GM21825 (cell line): ENCODE measurements at regions not wholly inside any gene's neighbourhood (a gene's known extent, or its start where the extent isn't known, plus 50 kb on each side); places are given as distances from the start of the nearest gene placed in this dataset.
"Not testable (repeated sequence)": the region's sequence is repeated elsewhere in the genome, so short reads cannot be mapped to it uniquely, and the experiment has no call there.

Experiments
- ATAC-seq: cut with Tn5 transposase; IDR thresholded peaks from one replicate; pipeline ENCODE4 v1.9.1; 2021; ENCODE audit warnings: mild to moderate bottlenecking, moderate library complexity; ENCODE audit not compliant: unreplicated experiment

DNA sequence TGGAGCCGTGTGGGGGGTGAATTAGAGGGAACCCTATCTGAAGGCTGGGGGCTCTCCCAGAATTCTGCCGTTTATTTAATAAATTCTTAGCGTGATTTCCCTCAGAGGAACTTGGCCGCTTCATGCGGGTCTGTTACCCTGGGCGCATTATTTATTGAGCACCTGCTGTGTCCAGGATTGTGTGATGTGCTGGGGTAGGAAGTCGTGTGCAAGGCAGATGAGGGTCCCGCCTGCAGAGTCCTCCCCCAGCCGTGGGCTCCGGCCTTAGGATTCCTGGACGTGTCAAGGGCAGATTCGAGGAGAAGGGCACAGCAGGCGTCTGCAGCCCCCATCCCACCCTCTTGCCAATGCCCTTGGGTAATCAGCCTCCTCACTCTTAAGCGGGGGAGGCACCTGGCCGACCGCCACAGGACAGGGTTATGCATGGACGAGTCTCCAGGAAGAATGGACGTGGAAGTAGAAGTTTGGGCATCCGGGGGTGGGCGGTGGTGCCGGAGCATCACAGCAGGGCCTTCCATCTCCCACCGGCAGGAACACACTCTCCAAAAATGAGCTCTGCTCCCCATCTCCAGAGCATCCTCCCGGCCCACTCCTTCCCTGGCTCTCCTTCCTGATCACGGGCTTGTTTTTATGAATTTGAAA lies 233.3 kb upstream of the C1orf174 start:
- ATAC-seq: no peak

DNA sequence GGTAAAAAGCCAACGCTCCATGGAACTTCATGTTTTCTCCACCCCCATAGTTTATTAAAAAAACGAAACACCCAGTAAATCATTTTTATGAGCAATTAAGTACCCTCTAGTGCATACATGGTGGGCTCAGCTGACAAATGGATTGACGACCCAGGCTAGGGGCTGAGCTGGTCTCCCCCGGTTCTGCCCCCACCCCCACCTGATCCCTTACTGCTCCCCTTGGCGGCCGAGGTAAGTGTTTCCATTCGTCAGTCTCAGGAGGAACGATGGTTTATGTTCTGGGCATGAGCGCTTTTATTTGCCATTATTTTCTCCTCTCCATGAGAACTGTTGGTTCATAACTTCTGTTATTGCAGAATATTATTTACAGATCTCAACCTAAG lies 233.9 kb upstream of the C1orf174 start:
- ATAC-seq: no peak

DNA sequence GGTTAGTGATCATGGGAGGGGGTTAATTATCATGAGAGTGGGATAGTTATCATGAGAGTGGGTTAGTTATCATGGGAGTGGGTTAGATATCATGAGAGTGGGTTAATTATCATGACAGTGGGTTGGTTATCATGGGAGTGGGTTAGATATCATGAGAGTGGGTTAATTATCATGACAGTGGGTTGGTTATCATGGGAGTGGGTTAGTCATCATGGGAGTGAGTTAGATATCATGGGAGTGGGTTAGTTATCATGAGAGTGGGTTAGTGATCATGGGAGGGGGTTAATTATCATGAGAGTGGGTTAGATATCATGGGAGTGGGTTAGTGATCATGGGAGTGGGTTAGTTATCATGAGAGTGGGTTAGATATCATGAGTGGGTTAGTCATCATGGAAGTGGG lies 235.8 kb upstream of the C1orf174 start:
- not testable (repeated sequence) for ATAC-seq

DNA sequence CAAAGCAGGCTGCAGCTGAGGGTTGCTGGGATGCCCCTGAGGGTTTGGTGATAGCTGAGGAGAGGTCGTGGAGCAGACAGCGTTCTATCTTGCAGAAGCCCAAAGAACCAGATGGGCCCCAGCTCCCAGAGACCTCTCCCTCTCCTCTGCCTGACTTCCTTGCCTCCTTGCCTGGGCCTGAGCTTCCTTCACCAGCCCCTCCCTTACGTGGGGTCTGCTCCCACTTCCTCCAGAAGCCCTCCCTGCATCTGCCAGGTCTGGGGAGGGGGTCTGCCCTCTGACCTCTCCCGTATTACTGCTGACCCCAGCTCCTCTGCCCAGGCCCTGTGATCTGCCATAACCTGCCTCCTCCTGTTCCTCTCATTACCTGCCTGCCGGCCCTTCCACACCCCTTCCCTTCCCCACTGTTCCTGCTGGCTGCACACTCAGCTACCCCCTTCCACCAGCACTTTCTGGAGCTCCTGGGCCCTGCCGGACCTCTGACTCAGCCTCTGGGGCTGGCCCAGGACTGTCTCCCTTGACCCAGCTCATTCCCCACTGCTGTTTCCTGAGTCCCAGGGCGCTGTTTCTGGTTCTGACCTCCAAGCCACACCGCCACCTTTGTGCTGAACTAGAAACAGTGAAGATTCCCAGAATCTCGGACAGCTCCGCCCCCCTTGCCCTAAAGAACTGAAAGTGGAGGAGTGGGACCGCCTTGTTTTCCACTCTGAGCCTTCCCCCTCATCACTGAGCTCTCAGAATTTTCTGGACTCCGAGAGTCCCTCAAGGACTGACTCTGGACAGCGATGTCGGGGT lies 237.7 kb upstream of the C1orf174 start:
- ATAC-seq: no peak

DNA sequence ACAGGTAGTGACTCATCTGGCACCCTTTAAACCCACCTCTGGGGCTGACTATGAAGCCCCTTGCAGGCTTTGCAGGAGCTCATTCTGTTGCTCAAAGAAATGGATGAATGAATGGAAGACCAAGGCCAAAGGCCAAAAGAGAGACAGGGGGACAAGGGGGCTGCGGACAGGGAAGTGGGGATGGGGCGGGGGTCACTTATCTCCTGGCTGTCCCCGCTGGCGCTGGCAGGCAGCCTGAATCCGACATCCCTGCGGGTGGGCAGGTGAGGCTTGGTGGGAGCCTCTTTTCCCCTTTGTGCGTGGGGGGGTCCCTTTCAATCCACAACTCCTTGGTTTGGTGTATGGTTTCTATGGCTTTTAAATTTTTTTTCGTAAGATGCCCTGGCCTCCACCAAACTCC lies 239.6 kb upstream of the C1orf174 start:
- no peak for ATAC-seq

DNA sequence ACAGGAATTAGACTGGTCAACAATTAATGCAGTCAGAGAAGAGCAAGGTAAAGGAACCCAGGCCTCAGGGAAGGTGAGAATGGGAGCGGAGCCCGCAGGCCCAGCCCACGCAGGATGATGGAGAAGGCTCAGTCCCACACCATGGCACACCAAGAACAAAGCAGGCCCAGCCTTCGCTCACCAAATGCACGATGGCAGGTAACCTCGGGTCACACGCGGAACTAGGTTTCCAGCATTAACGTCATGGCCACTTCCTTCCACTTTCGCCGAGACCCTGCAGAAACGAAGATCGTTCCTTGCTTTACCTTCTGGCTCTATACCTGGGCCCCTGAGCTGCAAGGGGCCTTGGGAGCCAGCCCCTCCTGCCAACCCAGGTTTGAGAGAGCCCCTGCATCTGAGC lies 240.2 kb upstream of the C1orf174 start:
- no peak for ATAC-seq

DNA sequence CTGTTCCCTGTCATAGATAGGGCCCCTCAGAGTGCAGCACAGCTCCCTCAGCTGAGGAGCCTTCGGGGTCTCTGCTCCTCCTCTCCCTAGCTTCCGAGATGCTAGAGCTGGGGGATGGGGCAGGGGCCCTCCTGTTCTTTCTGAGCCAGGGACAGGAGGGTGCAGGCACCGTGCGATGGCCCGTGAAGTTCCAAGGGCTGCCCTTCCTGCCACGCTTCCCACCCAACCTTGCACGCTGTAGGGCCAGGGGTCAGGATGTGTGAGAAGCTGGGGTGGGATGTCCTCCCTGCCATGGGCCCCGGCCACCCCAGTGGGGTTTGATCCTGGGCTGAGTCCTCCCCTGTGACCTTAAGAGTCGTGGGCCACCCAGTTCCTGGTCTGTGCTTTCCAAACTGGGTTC lies 240.7 kb upstream of the C1orf174 start:
- ATAC-seq: no peak

DNA sequence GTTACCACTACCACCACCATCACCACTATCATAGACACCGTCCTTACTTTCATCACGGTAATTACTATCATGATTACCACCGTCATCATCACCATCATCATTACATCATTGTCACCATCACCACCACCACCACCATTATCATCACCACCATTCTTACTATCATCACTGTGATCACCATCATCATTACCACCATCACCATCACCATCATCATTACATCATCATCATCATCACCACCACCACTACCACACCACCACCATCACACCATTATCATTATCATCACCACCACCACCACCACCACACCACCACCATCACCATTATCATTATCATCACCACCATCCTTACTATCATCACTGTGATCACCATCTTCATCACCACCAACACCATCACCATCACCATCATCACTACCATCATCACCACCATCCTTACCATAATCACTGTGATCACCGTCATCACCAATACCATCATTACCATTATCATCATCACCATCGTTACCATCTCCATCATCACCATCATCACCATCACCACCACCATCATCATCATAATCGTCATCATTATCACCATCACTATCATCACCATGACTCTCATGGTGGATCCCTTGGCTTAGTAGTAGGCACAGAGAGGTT lies 244.4 kb upstream of the C1orf174 start:
- ATAC-seq: no peak

DNA sequence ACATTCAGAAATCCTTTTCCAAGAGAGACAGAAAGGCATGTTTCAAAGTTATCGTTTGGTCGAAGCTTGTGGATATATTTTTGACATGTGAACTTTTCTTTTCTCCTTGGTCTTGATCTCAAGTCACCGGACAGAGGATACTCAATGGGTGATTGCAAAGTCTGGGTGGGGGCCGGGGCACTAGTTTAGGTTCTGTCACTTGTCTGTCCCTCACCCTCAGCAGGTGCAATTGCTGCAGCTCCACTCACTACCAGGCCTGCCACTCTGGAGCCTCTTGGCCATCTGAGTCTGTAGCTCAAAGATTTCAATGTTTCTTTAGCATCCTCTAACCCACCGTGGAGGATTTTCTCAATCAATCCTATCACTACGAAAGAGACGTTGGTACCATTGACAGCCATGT lies 246.0 kb upstream of the C1orf174 start:
- no peak for ATAC-seq

DNA sequence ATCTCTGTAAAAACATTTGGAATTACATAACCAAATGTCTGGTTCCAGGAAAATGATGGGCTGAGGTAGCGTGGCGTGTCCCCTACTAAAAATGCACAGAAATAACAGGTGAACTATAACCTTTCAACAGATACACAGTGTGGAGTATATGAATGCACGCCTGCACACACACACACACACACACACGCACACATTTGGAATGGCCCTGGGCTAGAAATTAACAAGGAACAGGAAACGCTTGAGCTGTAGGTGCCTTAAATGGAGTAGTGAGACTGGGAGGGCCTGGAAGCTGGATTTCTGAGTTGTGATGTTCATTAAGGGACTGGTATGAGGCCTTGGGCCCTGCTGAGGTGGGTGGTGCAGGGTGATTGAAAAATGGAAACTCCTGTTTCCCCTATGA lies 246.5 kb upstream of the C1orf174 start:
- ATAC-seq: no peak

DNA sequence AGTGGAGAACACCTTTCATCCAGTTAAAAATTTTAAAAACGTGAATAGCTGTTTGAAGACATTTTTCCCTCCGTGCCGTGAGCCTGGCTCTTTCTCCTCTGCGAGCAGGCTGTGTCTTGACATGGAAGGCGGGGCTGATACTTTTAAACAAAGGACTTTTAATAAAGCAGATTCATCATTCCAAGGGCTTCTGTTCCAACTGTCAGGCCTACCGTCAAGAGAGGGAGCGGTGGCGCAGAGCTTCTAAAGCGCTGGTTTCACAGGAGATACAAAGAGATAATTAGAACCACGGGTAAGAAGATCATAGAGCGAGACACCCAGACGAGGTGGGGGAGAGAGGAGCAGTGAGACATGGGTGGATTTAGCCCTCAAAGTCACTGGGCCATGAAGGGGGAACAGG lies 247.4 kb upstream of the C1orf174 start:
- ATAC-seq: no peak

DNA sequence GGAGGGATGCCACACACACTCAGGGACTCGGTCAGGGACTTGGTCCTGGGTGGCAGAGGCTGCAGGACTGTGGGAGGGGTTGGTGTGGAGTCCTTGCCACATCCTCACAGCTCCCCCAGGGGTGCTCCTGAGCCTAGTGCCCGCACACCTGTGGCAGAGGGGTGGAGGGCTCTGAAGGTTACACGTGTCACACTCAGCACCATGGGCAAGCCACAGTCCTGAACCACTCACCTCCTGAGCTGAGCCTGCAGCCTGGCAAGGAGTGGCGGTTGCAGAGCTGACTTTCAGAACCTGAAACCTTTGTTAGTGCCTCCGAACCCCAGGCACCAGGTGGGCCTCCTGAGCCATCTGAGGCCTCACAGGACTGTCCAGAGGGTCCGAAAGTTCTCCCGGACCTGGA lies 249.2 kb upstream of the C1orf174 start:
- ATAC-seq: no peak

DNA sequence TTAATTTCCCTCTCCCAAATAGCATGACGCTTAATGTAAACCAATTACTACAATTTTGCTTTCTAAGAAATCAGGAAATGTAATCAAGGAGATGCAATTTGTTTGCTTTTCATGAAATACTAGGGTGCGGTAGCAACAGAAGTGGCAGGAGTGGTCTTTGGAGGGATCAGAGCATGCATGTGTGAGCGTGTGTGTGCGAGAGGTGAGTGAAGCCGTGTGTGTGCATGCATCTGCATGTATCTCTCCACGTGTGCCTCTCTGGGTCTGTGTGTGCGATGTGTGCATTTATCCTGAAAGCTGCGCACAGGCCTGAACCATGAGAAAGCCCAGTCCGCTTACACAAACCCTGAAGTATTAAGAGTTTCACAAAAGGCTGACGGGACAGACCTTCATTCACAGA lies 249.8 kb upstream of the C1orf174 start:
- no peak for ATAC-seq

DNA sequence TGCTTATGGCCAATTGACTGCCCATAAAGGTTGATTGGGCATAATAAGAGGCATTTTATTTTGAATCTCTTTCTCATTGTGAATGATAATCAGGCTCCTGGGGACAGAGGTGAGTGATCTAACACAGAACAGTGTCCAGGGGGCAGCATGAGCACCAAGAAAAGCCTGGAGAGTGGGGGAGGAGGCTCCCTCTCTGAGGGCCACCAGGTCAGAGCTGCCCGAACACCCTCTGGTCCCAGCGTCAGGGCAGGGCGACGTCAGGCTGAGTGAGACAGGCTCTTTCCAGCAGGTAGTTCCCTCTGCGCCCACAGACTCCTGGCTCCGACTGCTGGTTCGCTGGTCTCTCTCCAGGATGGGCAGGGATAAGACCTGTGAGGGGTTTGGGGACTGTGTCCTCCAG lies 250.2 kb upstream of the C1orf174 start:
- no peak for ATAC-seq

DNA sequence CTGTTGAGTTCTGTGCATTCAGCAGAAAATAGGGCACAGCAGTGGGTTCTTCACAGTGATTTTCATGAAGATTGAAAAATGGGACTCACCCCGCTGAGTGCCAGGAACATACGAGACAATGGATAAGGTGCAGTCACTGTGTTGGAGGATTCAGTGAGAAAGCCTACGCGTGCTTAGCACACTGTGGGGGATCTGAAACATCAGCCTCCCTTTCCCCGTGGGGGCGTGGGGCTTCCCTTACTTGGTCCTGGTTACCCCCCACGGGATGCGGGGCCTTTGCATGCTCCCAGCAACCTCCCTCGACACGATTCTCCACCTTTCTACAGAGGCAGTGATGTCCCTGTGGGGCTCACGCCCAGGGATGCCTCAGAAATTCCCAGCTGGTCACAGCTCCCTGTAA lies 252.2 kb upstream of the C1orf174 start:
- no peak for ATAC-seq

DNA sequence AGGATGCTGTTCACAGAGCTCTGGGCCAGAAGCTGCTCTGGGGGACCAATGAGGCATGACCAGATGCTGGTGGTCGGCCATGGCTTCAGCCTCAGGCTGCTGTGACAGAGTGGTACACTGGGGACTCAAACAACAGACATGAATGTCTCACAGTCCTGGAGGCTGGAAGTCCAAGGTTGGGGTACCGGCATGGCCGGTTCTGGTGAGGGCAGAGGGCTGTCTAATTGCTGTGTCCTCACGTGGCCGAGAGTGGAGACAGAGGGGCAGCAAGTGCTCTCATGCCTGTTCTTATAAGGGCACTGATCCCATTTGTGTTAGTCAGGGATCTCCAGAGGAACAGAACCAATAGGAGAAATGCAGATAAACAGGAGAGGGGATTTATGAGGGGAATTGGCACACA lies 253.5 kb upstream of the C1orf174 start:
- ATAC-seq: no peak

DNA sequence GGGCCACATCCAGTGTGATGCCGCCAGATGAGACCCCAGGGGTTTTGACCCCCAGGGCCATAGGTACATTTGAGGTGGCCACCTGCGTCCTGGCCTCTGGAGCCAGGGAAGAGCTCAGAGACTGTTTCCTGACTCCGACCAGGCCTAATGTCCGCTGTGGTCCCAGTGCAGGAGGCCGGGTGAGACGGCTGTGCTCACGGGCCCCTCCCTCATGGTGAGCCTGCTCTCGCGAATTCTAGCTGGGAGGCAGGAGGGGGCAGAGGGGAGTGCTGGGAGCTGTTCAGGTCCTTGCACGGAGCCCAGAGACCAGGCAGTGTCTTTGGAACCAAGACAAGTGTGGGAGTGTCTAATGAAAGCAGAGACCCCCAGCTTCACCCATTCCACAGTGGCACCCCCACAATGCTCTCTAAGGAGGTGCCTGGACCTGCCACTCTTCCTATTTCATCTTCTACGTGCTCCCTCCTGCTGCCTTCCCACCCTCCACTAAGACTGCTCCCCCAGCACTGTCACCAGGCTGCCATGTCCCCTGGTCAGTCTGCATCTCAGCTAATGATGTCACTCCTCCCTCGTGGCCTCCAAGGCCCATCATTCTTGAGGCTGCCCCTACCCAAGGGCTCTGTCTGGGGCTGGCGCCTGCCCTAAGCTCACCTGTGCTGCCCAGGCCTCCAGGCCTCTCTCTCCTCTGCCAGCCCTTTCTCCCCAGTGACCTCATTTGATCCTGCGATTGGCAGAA lies 256.3 kb upstream of the C1orf174 start:
- ATAC-seq: no peak

DNA sequence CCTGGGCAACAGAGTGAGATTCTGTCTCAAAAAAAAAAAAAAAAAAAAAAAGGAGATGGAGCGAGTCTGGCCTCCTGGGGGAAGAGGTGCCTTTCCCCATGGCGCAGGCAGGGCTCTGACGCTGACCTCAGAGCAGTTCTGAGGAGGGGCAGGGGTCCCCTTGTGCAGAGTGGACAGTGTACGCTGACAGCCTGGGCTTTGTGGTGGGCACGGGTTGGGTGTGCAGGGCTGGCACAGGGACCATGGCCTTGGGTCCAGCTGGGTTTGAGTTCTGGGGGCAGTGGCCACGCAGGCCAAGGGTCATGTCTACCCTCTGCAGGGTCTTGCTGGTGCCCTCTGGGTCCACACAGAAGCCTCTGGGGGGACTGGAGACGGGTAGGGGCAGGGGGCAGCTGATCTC lies 260.1 kb upstream of the C1orf174 start:
- no peak for ATAC-seq

DNA sequence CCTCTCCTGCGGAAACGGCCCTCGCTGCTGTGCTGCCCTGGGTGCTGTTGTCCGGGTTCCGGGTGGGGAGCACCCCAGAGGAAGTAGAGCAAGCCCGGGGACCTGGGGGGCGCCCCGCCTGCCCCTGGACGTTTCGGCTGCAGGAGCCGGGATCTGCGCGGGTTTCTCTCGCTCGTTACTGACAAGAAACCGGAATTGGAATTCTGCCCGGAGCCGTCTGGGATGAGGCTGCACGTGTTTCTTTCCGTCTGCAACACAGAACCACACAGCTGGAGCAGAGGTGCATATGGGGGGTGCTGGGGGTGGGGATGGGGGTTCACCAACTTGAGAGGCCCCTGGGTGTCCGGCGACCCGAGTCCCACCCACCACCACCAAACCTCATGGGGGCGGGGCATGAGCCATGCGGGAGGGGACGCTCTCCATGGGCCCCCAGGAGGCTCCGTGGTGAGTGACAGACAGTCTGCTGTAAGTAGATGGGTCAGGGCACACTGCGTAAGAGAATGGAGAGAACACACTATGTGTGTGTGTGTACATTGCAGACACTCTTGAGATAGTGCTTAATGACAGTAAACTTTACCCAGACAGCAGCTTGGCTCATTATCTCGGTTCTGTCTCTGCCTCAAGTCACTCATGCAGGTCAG lies 261.4 kb upstream of the C1orf174 start:
- no peak for ATAC-seq

DNA sequence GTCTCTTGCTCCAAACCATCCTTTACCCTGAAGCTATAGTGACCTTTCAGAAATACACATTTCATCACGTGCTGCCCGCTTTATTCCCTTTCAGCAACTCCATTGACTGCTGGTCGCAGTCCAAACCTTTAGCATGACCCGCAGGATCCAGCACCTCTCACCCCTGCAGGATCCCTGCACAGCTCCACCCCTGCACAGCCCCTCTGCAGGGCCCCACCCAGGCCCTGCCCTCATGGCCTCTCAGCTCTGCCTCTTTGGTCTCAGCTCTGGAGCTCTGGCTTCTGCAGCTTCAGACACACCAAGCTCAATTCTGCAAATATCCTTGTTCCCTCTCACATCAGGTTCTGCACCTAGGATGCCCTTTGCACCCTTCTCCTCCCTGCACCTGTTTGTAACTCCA lies 264.9 kb upstream of the C1orf174 start:
- no peak for ATAC-seq

DNA sequence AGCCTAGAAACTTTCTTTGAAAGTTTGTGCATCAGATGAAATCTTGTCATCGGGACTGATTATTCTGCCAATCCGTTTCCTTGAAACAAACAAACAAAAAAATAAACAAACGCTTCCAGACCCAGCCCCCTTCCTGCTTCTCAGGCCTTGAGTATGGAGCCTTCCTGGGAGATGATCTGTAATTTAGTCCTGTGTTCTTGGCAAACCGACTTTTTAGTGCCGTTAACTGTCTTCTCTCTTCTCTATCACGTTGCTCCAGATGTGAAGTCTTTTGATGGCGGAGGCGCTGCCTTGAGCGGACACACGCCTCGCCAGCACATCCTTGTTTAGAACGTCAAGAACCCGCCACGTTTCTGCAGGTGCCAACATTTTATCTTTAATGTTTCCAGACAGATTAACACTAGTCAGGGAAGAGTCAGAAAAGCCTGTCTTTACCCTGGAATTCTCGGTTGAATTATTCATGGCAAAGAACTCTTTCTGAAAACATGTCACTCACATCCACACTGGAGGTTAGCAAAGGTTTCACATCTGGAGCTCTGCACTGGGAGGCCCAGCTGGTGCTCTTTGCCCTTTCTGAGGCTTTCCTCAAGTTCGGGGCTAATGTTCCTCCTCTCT lies 265.7 kb upstream of the C1orf174 start:
- no peak for ATAC-seq
